ENCODE measurements at regions not wholly inside any gene's neighbourhood (a gene's known extent, or its start where the extent isn't known, plus 50 kb on each side); places are given as distances from the start of the nearest gene placed in this dataset.
"Not testable (repeated sequence)": the region's sequence is repeated elsewhere in the genome, so short reads cannot be mapped to it uniquely, and the experiment has no call there.

DNA sequence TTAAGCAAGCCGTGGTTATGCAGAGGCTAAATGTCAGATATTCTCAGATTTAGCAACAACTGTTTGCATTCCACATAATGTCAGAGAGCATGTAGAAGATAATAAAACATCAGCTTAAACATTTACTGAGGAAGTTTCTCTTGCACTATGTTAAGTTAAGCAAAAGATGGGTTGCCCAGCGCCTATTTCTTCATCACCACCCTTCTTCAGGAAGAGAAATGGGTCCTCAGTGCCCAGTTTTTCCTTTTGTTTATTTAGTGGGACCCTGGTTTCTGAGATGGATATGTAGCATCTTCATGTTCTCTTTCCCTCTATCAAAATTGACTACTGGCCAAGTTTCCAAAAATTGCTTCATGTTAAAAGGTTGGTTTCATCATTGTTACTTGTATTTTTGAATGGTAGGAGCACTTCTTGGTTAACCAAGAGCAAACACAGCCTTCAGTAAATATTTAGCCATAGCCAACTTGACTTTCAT lies 356.8 kb downstream of the RFC3 start:
- Mint-ChIP-seq H3K9me3 (peaks cover 5% of the 10 kb centered on the region), H3K27ac (no peak overlapping the region), H3K36me3 (no peaks in the 10 kb centered on the region), H3K27me3 (no peaks in the 10 kb centered on the region), H3K4me3 (no peak overlapping the region), H3K4me1 (ENCODE audit: unreplicated experiment) (peaks cover 22% of the 10 kb centered on the region)
- TF ChIP-seq, protein P1, sequence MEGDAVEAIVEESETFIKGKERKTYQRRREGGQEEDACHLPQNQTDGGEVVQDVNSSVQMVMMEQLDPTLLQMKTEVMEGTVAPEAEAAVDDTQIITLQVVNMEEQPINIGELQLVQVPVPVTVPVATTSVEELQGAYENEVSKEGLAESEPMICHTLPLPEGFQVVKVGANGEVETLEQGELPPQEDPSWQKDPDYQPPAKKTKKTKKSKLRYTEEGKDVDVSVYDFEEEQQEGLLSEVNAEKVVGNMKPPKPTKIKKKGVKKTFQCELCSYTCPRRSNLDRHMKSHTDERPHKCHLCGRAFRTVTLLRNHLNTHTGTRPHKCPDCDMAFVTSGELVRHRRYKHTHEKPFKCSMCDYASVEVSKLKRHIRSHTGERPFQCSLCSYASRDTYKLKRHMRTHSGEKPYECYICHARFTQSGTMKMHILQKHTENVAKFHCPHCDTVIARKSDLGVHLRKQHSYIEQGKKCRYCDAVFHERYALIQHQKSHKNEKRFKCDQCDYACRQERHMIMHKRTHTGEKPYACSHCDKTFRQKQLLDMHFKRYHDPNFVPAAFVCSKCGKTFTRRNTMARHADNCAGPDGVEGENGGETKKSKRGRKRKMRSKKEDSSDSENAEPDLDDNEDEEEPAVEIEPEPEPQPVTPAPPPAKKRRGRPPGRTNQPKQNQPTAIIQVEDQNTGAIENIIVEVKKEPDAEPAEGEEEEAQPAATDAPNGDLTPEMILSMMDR (conservative IDR thresholded peaks at IDR 0.05), result no peak
- DNase-seq (ENCODE audit: extremely low spot score, unreplicated experiment), result no peak

DNA sequence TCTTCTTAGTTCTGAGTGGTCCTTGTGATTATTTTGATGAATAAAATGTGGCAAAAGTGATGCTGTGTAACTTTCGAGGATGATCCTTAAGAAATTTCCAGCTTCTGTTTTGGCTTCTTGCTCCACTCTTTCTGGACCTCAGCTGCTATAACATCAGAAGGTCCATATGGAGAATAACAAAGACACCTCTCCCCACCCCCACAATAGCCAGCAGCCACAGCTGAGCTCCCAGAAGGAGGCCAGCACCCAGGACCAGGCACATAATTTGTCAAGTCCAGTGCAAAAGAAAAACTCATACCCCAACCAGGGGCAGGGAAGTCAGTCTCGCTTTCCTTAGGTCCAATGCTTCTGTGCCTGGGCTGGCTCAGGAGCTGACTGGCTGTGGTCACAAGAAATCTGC lies 357.6 kb downstream of the RFC3 start:
- H3K36me3 Mint-ChIP-seq, result no peaks in the 10 kb centered on the region
- no peak for DNase-seq (ENCODE audit: extremely low spot score, unreplicated experiment)
- H3K27ac Mint-ChIP-seq, result no peak overlapping the region
- H3K4me3 Mint-ChIP-seq, result no peak overlapping the region
- H3K27me3 Mint-ChIP-seq, result no peaks in the 10 kb centered on the region
- peaks cover 5% of the 10 kb centered on the region for H3K9me3 Mint-ChIP-seq
- TF ChIP-seq, protein P1 (conservative IDR thresholded peaks at IDR 0.05), result no peak
- H3K4me1 Mint-ChIP-seq (ENCODE audit: unreplicated experiment), result peaks cover 22% of the 10 kb centered on the region

DNA sequence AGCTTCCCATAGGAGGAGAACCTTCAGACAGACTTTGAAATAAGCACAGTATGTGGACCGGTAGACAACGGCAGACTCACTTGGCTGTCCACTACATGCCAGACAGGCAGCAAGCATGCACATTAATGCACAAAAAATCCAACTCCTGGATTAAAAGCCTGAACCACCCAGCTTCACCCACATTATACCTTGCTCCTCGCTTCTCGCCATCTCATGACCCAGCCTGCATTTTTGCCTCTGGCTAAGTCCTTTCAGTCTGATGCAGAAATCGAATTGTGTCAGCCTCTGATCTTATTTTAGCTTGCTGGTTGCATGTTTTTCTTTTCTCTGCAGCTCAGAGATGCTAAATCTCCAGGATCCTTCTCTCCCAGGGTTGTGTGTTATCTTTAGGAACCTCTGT lies 358.7 kb downstream of the RFC3 start:
- no peaks in the 10 kb centered on the region for H3K27me3 Mint-ChIP-seq
- no peak overlapping the region for H3K27ac Mint-ChIP-seq
- TF ChIP-seq, protein P1 (conservative IDR thresholded peaks at IDR 0.05), result no peak
- no peaks in the 10 kb centered on the region for H3K36me3 Mint-ChIP-seq
- DNase-seq (ENCODE audit: extremely low spot score, unreplicated experiment), result no peak
- peaks cover 5% of the 10 kb centered on the region for H3K9me3 Mint-ChIP-seq
- no peak overlapping the region for H3K4me3 Mint-ChIP-seq
- H3K4me1 Mint-ChIP-seq (ENCODE audit: unreplicated experiment), result peaks cover 22% of the 10 kb centered on the region

DNA sequence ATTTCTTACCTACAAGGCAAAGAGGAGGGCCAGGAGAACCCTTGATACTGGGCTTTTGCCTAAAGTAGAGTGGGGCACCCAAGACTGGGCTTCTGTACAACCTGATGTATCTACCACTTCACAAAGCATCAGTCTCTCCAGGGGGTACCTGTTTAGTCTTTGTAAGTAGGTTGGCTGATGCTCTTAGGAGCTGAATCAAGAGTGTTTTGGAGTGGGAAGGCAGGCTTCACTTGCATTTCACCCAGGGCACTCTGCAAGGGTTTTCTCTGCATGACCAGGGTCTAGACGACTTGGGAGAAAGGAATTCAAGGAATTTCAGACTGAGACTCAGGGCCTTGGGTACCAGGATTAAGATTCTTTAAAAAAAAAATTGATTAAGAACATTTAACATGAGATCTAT lies 361.5 kb downstream of the RFC3 start:
- H3K4me1 Mint-ChIP-seq (ENCODE audit: unreplicated experiment), result peaks cover 29% of the 10 kb centered on the region
- DNase-seq (ENCODE audit: extremely low spot score, unreplicated experiment), result no peak
- no peaks in the 10 kb centered on the region for H3K9me3 Mint-ChIP-seq
- H3K36me3 Mint-ChIP-seq, result no peaks in the 10 kb centered on the region
- H3K27me3 Mint-ChIP-seq, result no peaks in the 10 kb centered on the region
- H3K27ac Mint-ChIP-seq, result no peak overlapping the region
- H3K4me3 Mint-ChIP-seq, result no peak overlapping the region
- TF ChIP-seq, protein P1 (conservative IDR thresholded peaks at IDR 0.05), result no peak

DNA sequence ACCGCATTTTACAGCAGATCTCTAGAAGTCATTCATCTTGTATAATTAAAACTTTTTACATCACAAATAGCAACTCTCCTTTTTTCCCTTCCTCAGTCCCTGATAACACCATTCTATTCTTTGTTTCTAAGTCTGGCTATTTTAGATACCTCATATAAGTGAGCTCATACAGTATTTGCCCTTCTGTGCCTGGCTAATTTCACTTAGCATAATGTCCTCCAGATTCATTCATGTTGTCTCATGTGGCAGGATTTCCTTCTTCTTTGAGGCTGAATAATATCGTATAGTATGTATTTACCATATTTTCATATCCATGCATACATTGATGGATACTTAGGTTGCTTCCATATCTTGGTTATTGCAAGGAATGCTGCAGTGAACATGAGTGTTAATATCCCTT lies 362.0 kb downstream of the RFC3 start:
- no peak for DNase-seq (ENCODE audit: extremely low spot score, unreplicated experiment)
- Mint-ChIP-seq H3K27me3 (no peaks in the 10 kb centered on the region), H3K4me3 (no peak overlapping the region), H3K36me3 (no peaks in the 10 kb centered on the region), H3K27ac (no peak overlapping the region), H3K9me3 (no peaks in the 10 kb centered on the region), H3K4me1 (ENCODE audit: unreplicated experiment) (peaks cover 29% of the 10 kb centered on the region)
- TF ChIP-seq, protein P1 (conservative IDR thresholded peaks at IDR 0.05), result no peak

DNA sequence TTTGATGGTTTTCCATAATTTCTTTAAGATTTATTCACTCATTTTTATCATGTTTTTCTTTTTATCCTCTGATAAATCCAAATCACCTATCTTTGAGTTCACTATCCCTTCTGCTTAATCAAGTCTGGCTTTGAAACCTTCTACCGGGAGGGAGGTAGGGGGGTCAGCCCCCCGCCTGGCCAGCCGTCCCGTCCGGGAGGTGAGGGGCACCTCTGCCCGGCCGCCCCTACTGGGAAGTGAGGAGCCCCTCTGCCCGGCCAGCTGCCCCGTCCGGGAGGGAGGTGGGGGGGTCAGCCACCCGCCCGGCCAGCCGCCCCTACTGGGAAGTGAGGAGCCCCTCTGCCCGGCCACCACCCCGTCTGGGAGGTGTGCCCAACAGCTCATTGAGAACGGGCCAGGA lies 363.3 kb downstream of the RFC3 start:
- peaks cover 29% of the 10 kb centered on the region for H3K4me1 Mint-ChIP-seq (ENCODE audit: unreplicated experiment)
- H3K4me3 Mint-ChIP-seq; H3K27me3 Mint-ChIP-seq; DNase-seq (ENCODE audit: extremely low spot score, unreplicated experiment); H3K36me3 Mint-ChIP-seq; H3K27ac Mint-ChIP-seq; H3K9me3 Mint-ChIP-seq: not testable (repeated sequence)
